HG03280 (cell line): ENCODE measurements at regions not wholly inside any gene's neighbourhood (a gene's known extent, or its start where the extent isn't known, plus 50 kb on each side); places are given as distances from the start of the nearest gene placed in this dataset.

Experiments
- ATAC-seq: cut with Tn5 transposase; IDR thresholded peaks from one replicate; pipeline ENCODE4 v1.9.1; 2021; ENCODE audit warnings: mild to moderate bottlenecking, moderate library complexity; ENCODE audit not compliant: unreplicated experiment

GRCh38 chr10:30793093-30793492 lies 163.5 kb upstream of the LYZL2 start:
- no peak for ATAC-seq

DNA sequence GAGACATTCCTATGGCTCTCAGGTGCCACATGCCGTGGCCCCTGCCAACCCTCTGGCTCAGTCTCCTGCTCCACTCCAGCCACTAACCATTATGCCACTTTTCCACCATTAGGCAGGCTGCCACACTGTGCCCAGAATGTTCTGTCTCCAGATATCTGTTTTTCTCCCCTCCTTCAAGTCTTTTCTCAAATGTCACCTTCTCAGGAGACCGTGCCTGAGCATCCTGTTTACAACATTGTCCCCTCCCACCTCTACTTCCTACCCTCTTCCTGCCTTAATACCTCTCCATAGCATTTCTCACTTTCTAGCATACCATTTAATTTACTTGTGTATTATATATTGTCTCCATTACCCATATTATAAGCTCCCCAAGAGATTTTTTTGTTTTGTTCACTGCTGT lies 162.5 kb upstream of the LYZL2 start:
- no peak for ATAC-seq

- ATAC-seq: no peak
Observed at GRCh38 chr10:30791197-30791611, 161.7 kb upstream of the LYZL2 start.

DNA sequence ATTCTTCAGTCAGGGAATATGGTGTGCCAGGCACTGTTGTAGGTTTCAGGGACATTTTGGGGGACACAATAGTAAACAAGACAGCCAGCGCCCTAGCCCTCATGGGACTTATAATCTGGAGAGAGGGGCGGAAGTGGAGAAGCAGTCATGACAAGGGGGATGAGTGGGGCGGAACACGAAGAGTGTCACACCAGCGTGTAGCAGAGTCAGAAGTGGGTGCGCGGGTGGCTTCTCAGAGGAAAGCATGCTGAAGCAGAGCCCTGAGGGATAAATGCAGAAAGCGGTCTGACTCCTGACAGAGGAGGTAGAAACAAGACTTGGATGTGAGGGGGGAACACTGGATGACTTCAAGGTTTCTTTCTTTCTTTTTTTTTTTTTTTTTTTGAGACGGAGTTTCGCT lies 160.3 kb upstream of the LYZL2 start:
- ATAC-seq: no peak

- no peak for ATAC-seq
Observed at GRCh38 chr10:30788307-30788706, 158.8 kb upstream of the LYZL2 start.

- no peak for ATAC-seq
Observed at GRCh38 chr10:30786906-30787305, 157.4 kb upstream of the LYZL2 start.

DNA sequence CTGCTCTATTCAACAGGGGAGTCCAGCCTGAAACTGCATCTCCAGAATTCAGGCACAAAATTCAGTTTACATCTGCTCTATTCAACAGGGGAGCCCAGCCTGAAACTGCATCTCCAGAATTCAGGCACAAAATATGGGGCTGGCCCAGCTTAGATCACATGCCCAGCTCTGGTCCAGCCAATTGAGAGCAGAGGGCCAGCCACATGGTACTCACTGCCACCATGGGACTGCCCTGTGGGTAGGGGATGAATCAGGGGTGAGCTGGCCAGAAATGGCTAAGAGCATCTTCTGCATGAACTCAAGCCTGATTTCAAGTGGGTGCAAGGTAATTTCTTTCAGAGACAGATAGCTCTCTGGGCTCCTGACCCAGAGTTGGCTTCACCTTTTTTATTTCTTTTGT lies 156.6 kb upstream of the LYZL2 start:
- no peak for ATAC-seq

- ATAC-seq: no peak
Observed at GRCh38 chr10:30784897-30785605, 155.5 kb upstream of the LYZL2 start.

DNA sequence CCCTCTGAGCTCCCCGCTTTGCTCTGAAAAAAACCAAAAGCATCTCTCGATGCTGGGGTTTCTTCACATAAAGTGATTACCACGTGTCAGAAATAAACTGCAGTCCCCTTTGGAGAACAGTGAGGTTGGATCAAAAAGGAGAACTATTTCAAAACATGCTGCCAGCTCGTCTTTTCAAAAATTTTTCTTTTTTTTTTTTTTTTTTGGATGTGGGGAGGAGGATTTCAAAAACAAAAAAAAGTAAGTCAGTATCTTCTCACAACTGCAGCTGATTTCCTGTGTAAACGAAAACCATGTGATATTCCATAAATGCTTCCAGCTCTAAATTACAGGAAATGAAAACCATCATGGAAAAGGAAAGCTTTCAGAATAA lies 155.0 kb upstream of the LYZL2 start:
- ATAC-seq: no peak

- peak; percentile 48 for ATAC-seq
Observed at GRCh38 chr10:30783939-30784501, 154.5 kb upstream of the LYZL2 start.

DNA sequence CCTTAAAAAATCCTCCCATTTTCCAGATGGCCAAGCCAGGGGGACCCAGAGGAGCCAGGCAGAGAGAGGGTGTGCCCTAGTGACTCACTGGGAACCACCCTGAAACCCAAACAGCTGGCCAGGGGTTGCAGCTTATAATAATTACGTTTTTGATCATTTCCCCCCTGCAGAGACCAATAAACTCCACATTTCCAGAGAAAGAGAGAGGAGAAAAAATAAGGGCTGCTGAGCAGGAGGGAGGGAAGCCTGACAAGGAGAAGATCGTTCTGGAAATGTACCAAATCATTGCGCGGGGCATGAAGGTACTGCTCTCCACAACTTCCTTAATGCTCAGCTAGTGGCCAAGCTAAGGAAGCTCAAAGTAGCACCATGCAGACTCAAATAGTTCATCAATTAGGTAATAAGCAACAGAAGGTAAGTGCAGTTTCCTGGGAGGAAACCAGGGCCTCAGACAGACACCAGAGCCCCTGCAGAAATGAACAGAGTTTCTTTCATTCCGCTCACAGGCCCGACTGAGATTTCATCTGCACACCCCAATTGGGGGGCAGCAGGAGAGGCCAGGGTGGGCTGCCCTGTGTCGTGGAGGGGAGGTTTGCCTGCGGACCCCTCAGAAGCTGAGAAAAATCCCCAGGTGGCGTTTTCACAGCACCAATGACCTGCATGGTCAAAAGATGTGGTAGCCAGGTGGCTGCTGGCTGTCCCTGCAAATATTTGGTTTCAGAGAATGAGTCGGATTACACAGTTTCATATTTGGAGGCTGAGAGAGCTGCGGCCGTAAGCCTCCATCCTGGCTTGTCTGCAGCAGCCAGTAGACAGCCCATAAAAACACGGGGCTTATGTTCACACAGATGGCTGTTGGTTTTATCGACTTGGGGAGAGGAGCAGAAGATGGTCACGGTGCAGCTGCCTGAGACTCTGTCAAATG lies 153.2 kb upstream of the LYZL2 start:
- ATAC-seq: no peak

DNA sequence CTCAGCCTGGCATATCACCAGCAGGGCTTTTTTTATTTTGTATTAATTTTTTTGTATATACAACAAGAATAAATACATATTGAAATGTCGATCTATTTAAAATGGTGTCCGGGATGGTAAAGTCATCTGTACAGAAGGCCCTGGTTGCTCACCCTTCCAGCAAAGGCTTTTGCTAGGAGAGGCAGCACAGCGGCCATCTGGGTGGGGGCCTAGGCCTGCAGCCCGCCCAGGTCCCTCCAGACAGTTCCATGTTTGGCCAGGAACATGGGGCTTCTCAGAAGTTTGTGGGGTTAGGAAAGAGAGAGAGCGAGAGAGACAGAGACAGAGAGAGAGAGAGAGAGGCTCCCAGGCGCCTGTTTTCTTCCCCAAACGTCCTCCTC lies 152.6 kb upstream of the LYZL2 start:
- ATAC-seq: no peak

GRCh38 chr10:30781670-30782121 lies 152.1 kb upstream of the LYZL2 start:
- no peak for ATAC-seq

- ATAC-seq: no peak
Observed at GRCh38 chr10:30778769-30779168, 149.2 kb upstream of the LYZL2 start.

GRCh38 chr10:30775779-30776591 lies 146.4 kb upstream of the LYZL2 start:
- ATAC-seq: no peak

GRCh38 chr10:30774261-30774660 lies 144.7 kb upstream of the LYZL2 start:
- no peak for ATAC-seq

DNA sequence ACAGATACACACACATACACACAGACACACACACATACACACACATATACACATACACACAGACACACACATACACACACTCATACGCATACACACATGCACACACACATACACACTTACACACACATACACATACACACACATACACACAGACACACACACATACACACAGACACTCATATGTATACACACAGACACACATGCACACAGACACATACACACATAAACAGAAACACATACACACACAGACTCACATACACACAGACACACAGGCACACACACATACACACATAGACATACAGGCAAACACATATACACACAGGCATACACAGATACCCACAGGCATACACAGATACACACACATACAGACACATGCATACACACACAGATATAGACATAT lies 143.9 kb upstream of the LYZL2 start:
- ATAC-seq: no peak

- no peak for ATAC-seq
Observed at GRCh38 chr10:30770816-30771215, 141.3 kb upstream of the LYZL2 start.

DNA sequence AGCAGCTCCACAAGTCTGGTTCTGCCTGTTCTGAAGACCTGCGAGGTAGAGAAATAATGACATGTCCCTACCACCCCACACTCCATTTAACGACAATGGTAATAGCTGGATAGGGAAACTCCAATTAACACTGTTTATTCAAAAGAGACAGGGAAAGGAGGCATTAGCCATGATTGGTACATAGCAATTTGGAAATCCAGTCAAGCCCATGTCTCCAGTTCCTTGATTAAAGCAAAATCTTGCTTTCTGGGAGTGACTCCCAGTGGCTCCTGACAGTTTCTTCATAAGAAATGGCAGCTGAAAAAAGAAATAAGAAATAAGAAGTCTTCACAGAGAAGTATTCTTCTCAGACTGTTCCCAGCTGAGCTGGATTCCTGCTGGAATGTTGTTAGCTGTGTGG lies 140.7 kb upstream of the LYZL2 start:
- ATAC-seq: no peak

- ATAC-seq: no peak
Observed at GRCh38 chr10:30769361-30769760, 139.8 kb upstream of the LYZL2 start.

DNA sequence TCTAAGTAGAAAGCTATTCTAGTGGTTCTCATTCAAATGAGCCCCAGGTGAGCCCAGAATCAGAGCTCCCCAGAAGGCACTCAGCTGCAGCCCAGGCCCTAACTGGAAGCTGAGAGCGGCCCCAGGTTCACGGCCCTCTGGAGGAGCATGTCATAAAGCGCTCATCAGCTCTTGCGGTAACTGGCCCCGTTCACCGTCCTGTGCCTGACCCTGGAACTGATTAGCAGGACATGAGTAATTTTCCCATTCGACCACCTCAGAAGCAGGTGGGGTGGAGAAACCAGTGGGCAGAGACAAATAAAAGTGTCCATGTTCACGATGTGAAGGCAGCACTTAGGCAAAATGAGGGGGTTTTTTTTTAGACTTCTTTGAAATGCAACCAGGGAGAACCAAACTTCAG lies 136.1 kb upstream of the LYZL2 start:
- ATAC-seq: no peak
